IMR-90 (cell line): ENCODE measurements at regions not wholly inside any gene's neighbourhood (a gene's known extent, or its start where the extent isn't known, plus 50 kb on each side); places are given as distances from the start of the nearest gene placed in this dataset.

Experiments used
- ATAC-seq: fragments of 200-7000 bp; cut with Tn5 transposase; 2 replicates; pipeline ENCODE4 v1.9.1; 2020; ENCODE audit warnings: low read depth, mild to moderate bottlenecking, moderate library complexity
- BruUV-seq: library from RNA; stranded (reverse); fragments of 400-500 nt; replicated peaks from 2 replicates; lab custom pipeline; 2021; lab: Mats Ljungman, UMichigan
- CTCF ChIA-PET: fragments of 300-600 bp; formaldehyde crosslinking; extraction: SDS; loops from one replicate; lab custom pipeline; 2021; ENCODE audit warnings: antibody characterized with exemption; lab: Yijun Ruan, JAX
- POLR2A ChIA-PET: fragments of 300-600 bp; sonication (Branson Sonifier 250); formaldehyde crosslinking; loops from one replicate; lab custom pipeline; 2022; ENCODE audit warnings: antibody characterized with exemption; ENCODE audit not compliant: unreplicated experiment; lab: Charles Lee
- DNase-seq: peaks from one replicate; pipeline ENCODE4 v3.0.0; 2013
- H2AFZ ChIP-seq: replicated peaks from 2 replicates; pipeline ENCODE3; 2013; ENCODE audit warnings: low read length, mild to moderate bottlenecking; ENCODE audit not compliant: poor library complexity
- H2AK5ac ChIP-seq: 2 replicates; pipeline ENCODE4 v1.6.1; 2013; ENCODE audit warnings: low read depth, low read length, inconsistent platforms
- H2AK9ac ChIP-seq: replicated peaks from 2 replicates; pipeline ENCODE3; 2013; ENCODE audit warnings: mild to moderate bottlenecking, low read depth, low read length, moderate library complexity; ENCODE audit not compliant: poor library complexity
- H2BK120ac ChIP-seq: 2 replicates; pipeline ENCODE4 v1.6.1; 2013; ENCODE audit warnings: low read depth, low read length, inconsistent platforms
- H2BK15ac ChIP-seq: 3 replicates; pipeline ENCODE4 v1.6.1; 2013; ENCODE audit warnings: low read depth, low read length, inconsistent platforms
- H2BK20ac ChIP-seq: 2 replicates; pipeline ENCODE4 v1.6.1; 2013; ENCODE audit warnings: low read depth, mild to moderate bottlenecking, inconsistent platforms, low read length, moderate library complexity
- H2BK5ac ChIP-seq: 2 replicates; pipeline ENCODE4 v1.6.1; 2013; ENCODE audit warnings: mild to moderate bottlenecking, low read depth, low read length, inconsistent platforms; ENCODE audit not compliant: poor library complexity, severe bottlenecking
- H3K14ac ChIP-seq: replicated peaks from 2 replicates; pipeline ENCODE4 v1.6.1; 2013; ENCODE audit warnings: low read depth, low read length, inconsistent platforms
- H3K18ac ChIP-seq: 2 replicates; pipeline ENCODE4 v1.6.1; 2013; ENCODE audit warnings: low read depth, low read length, control low read depth
- H3K23ac ChIP-seq: 2 replicates; pipeline ENCODE4 v1.6.1; 2013; ENCODE audit warnings: low read depth, low read length, inconsistent platforms
- H3K27ac ChIP-seq: 2 replicates; pipeline ENCODE4 v1.5.1; 2013; ENCODE audit warnings: mild to moderate bottlenecking, control low read depth, low read length; ENCODE audit not compliant: insufficient read depth
- H3K27me3 ChIP-seq: 2 replicates; pipeline ENCODE4 v1.6.1; 2013; ENCODE audit warnings: low read length; ENCODE audit not compliant: control insufficient read depth, insufficient read depth
- H3K36me3 ChIP-seq: 2 replicates; pipeline ENCODE4 v1.6.1; 2013; ENCODE audit warnings: low read length, mixed read lengths; ENCODE audit not compliant: control insufficient read depth, insufficient read depth
- H3K4ac ChIP-seq: 2 replicates; pipeline ENCODE4 v1.6.1; 2013; ENCODE audit warnings: low read depth, low read length, inconsistent platforms
- H3K4me1 ChIP-seq: 2 replicates; pipeline ENCODE4 v1.6.1; 2013; ENCODE audit warnings: low read length, mixed read lengths; ENCODE audit not compliant: control insufficient read depth, insufficient read depth
- H3K4me2 ChIP-seq: 2 replicates; pipeline ENCODE4 v1.6.1; 2013; ENCODE audit warnings: low read depth, mild to moderate bottlenecking, control low read depth, low read length, moderate library complexity
- H3K4me3 ChIP-seq: 2 replicates; pipeline ENCODE4 v1.5.1; 2013; ENCODE audit warnings: low read depth, mild to moderate bottlenecking, control low read depth, low read length, moderate library complexity; ENCODE audit not compliant: insufficient read depth
- H3K56ac ChIP-seq: 2 replicates; pipeline ENCODE4 v1.6.1; 2013; ENCODE audit warnings: low read length, inconsistent platforms; ENCODE audit not compliant: insufficient read depth; ENCODE audit errors: extremely low read depth
- H3K79me1 ChIP-seq, 2 experiments: 2 replicates each; pipeline ENCODE4 v1.6.1; 2013; ENCODE audit warnings: low read length in 2 of 2, inconsistent platforms in 1 of 2, low read depth in 1 of 2
- H3K9ac ChIP-seq: 2 replicates; pipeline ENCODE4 v1.6.1; 2013; ENCODE audit warnings: low read depth, low read length, control low read depth
- H3K9me1 ChIP-seq: 2 replicates; pipeline ENCODE4 v1.6.1; 2013; ENCODE audit warnings: low read length, inconsistent platforms; ENCODE audit not compliant: insufficient read depth
- H3K9me3 ChIP-seq: 2 replicates; pipeline ENCODE4 v1.6.1; 2013; ENCODE audit warnings: low read length; ENCODE audit not compliant: control insufficient read depth, insufficient read depth
- H4K20me1 ChIP-seq: 2 replicates; pipeline ENCODE4 v1.6.1; 2013; ENCODE audit warnings: low read length, inconsistent platforms; ENCODE audit not compliant: insufficient read depth
- H4K5ac ChIP-seq: 2 replicates; pipeline ENCODE4 v1.6.1; 2013; ENCODE audit warnings: mild to moderate bottlenecking, low read depth, low read length, control low read depth
- H4K8ac ChIP-seq, 2 experiments: 2 replicates each; pipeline ENCODE4 v1.6.1; 2013; ENCODE audit warnings: low read depth in 2 of 2, low read length in 2 of 2, control low read depth in 1 of 2, inconsistent platforms in 1 of 2
- H4K91ac ChIP-seq: 2 replicates; pipeline ENCODE4 v1.6.1; 2013; ENCODE audit warnings: low read depth, low read length, inconsistent platforms; ENCODE audit not compliant: insufficient read depth
- CHD1 ChIP-seq: IDR thresholded peaks from 2 replicates; pipeline ENCODE4 v1.6.1; 2012; ENCODE audit warnings: low read depth, low read length, improper control_type of control experiment
- FOS ChIP-seq: fragments of 150-350 bp; IDR thresholded peaks from 2 replicates; pipeline ENCODE4 v1.6.1; 2016; ENCODE audit warnings: low read depth, low read length
- MAFK ChIP-seq: IDR thresholded peaks from 2 replicates; pipeline ENCODE4 v1.6.1; 2012; ENCODE audit warnings: low read depth, low read length, improper control_type of control experiment
- RAD21 ChIP-seq: IDR thresholded peaks from 2 replicates; pipeline ENCODE4 v1.6.1; 2012; ENCODE audit warnings: low read length, improper control_type of control experiment
- SMC3 ChIP-seq: fragments of 150-350 bp; IDR thresholded peaks from 2 replicates; pipeline ENCODE4 v1.6.1; 2016; ENCODE audit warnings: low read depth, mild to moderate bottlenecking, antibody characterized with exemption, low read length, moderate library complexity
- WGBS, 2 experiments: methylation state at CpG; one replicate each; pipeline versions ENCODE4 v1.1.5 to v1.1.7; 2013; ENCODE audit warnings: missing lambda C conversion rate in 2 of 2; ENCODE audit not compliant: insufficient read length in 1 of 2; ENCODE audit errors: extremely low coverage in 2 of 2; 5-methylcytosine and 5-hydroxymethylcytosine counted together
- dilution Hi-C: fragments of 300-500 bp; cut with HindIII; formaldehyde crosslinking; loops from one replicate; pipeline ENCODE4 v1.14.3; 2018; ENCODE audit warnings: low sequenced_read_pairs; ENCODE audit not compliant: unreplicated experiment
- in situ Hi-C: fragments of 300-500 bp; cut with MboI; formaldehyde crosslinking; loops from 3 replicates; pipeline ENCODE4 v1.14.3; 2019; ENCODE audit warnings: low sequenced_read_pairs, inconsistent platforms, mixed read lengths
- intact Hi-C: fragments of 100-400 bp; cut with micrococcal nuclease; formaldehyde crosslinking; loops from 2 replicates; pipeline ENCODE4 v1.10.0; 2022

DNA sequence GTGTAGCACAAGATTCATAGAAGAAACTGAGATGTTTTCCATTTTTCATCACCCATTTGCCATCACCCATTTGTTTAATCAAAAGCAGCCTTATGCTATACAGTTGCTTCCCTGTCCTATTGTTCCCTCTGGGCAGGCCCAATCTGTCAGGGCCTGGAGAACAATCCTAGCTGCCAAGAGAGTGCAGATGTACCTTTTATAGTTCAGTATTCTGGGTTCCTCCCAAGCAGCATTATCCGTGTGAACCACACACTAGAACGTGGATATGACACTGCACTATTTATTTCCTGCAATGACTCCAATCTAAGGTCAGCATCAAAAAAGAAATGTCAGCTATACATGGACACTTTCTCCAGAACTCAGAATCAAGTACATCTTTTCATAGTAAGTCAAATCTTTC is 269.0 kb downstream of the ADGRA3 start:
- H3K4me3 ChIP-seq: no peak overlapping the region
- H3K14ac ChIP-seq: no peak overlapping the region
- BruUV-seq: no TSS peak
- no peak overlapping the region for H4K91ac ChIP-seq
- H3K9me1 ChIP-seq: no peaks in the 10 kb centered on the region
- H3K27me3 ChIP-seq: no peaks in the 10 kb centered on the region
- H2BK15ac ChIP-seq: no peak overlapping the region
- TF ChIP-seq MAFK: no peak
- TF ChIP-seq CHD1: no peak
- no peak for TF ChIP-seq SMC3
- no peak for TF ChIP-seq FOS
- no peak for TF ChIP-seq RAD21
- ChIA-PET POLR2A (no interaction called here), CTCF (no interaction called here)
- H3K4me2 ChIP-seq: no peak overlapping the region
- intact Hi-C loops: no loop called here
- in situ Hi-C loops: no loop called here
- no peak overlapping the region for H3K18ac ChIP-seq
- no peak overlapping the region for H2AFZ ChIP-seq
- H3K79me1 ChIP-seq: no peaks in the 10 kb centered on the region
- no peak for ATAC-seq
- no peak overlapping the region for H3K9ac ChIP-seq
- H2BK120ac ChIP-seq: no peak overlapping the region
- no peak overlapping the region for H3K27ac ChIP-seq
- no peaks in the 10 kb centered on the region for H4K20me1 ChIP-seq
- dilution Hi-C loops: no loop called here
- no peak overlapping the region for H2BK5ac ChIP-seq
- no peak overlapping the region for H2AK5ac ChIP-seq
- 55% methylated on average over 2 of the region's 2 CpGs; no CpG with 5 or more reads in 1 of the 2 experiments for WGBS, 2 experiments
- H2AK9ac ChIP-seq: no peak overlapping the region
- no peak overlapping the region for H3K4ac ChIP-seq
- no peak overlapping the region for H3K56ac ChIP-seq
- DNase-seq: no peak
- H4K5ac ChIP-seq: no peak overlapping the region
- H3K4me1 ChIP-seq: no peaks in the 10 kb centered on the region
- no peaks in the 10 kb centered on the region for H3K9me3 ChIP-seq
- H3K23ac ChIP-seq: no peak overlapping the region
- no peak overlapping the region for H4K8ac ChIP-seq
- no peaks in the 10 kb centered on the region for H3K36me3 ChIP-seq
- no peak overlapping the region for H2BK20ac ChIP-seq
